IMR-90 (cell line): ENCODE measurements at regions not wholly inside any gene's neighbourhood (a gene's known extent, or its start where the extent isn't known, plus 50 kb on each side); places are given as distances from the start of the nearest gene placed in this dataset.
A peak's percentile ranks its signal among the peaks of the same experiment; 100 is the strongest.

Experiments used
- ATAC-seq: fragments of 200-7000 bp; cut with Tn5 transposase; 2 replicates; pipeline ENCODE4 v1.9.1; 2020; ENCODE audit warnings: low read depth, mild to moderate bottlenecking, moderate library complexity
- BruUV-seq: library from RNA; stranded (reverse); fragments of 400-500 nt; replicated peaks from 2 replicates; lab custom pipeline; 2021; lab: Mats Ljungman, UMichigan
- CTCF ChIA-PET: fragments of 300-600 bp; formaldehyde crosslinking; extraction: SDS; loops from one replicate; lab custom pipeline; 2021; ENCODE audit warnings: antibody characterized with exemption; lab: Yijun Ruan, JAX
- POLR2A ChIA-PET: fragments of 300-600 bp; sonication (Branson Sonifier 250); formaldehyde crosslinking; loops from one replicate; lab custom pipeline; 2022; ENCODE audit warnings: antibody characterized with exemption; ENCODE audit not compliant: unreplicated experiment; lab: Charles Lee
- DNase-seq: peaks from one replicate; pipeline ENCODE4 v3.0.0; 2013
- H2AFZ ChIP-seq: replicated peaks from 2 replicates; pipeline ENCODE3; 2013; ENCODE audit warnings: low read length, mild to moderate bottlenecking; ENCODE audit not compliant: poor library complexity
- H2AK5ac ChIP-seq: 2 replicates; pipeline ENCODE4 v1.6.1; 2013; ENCODE audit warnings: low read depth, low read length, inconsistent platforms
- H2AK9ac ChIP-seq: replicated peaks from 2 replicates; pipeline ENCODE3; 2013; ENCODE audit warnings: mild to moderate bottlenecking, low read depth, low read length, moderate library complexity; ENCODE audit not compliant: poor library complexity
- H2BK120ac ChIP-seq: 2 replicates; pipeline ENCODE4 v1.6.1; 2013; ENCODE audit warnings: low read depth, low read length, inconsistent platforms
- H2BK15ac ChIP-seq: 3 replicates; pipeline ENCODE4 v1.6.1; 2013; ENCODE audit warnings: low read depth, low read length, inconsistent platforms
- H2BK20ac ChIP-seq: 2 replicates; pipeline ENCODE4 v1.6.1; 2013; ENCODE audit warnings: low read depth, mild to moderate bottlenecking, inconsistent platforms, low read length, moderate library complexity
- H2BK5ac ChIP-seq: 2 replicates; pipeline ENCODE4 v1.6.1; 2013; ENCODE audit warnings: mild to moderate bottlenecking, low read depth, low read length, inconsistent platforms; ENCODE audit not compliant: poor library complexity, severe bottlenecking
- H3K14ac ChIP-seq: replicated peaks from 2 replicates; pipeline ENCODE4 v1.6.1; 2013; ENCODE audit warnings: low read depth, low read length, inconsistent platforms
- H3K18ac ChIP-seq: 2 replicates; pipeline ENCODE4 v1.6.1; 2013; ENCODE audit warnings: low read depth, low read length, control low read depth
- H3K23ac ChIP-seq: 2 replicates; pipeline ENCODE4 v1.6.1; 2013; ENCODE audit warnings: low read depth, low read length, inconsistent platforms
- H3K27ac ChIP-seq: 2 replicates; pipeline ENCODE4 v1.5.1; 2013; ENCODE audit warnings: mild to moderate bottlenecking, control low read depth, low read length; ENCODE audit not compliant: insufficient read depth
- H3K27me3 ChIP-seq: 2 replicates; pipeline ENCODE4 v1.6.1; 2013; ENCODE audit warnings: low read length; ENCODE audit not compliant: control insufficient read depth, insufficient read depth
- H3K36me3 ChIP-seq: 2 replicates; pipeline ENCODE4 v1.6.1; 2013; ENCODE audit warnings: low read length, mixed read lengths; ENCODE audit not compliant: control insufficient read depth, insufficient read depth
- H3K4ac ChIP-seq: 2 replicates; pipeline ENCODE4 v1.6.1; 2013; ENCODE audit warnings: low read depth, low read length, inconsistent platforms
- H3K4me1 ChIP-seq: 2 replicates; pipeline ENCODE4 v1.6.1; 2013; ENCODE audit warnings: low read length, mixed read lengths; ENCODE audit not compliant: control insufficient read depth, insufficient read depth
- H3K4me2 ChIP-seq: 2 replicates; pipeline ENCODE4 v1.6.1; 2013; ENCODE audit warnings: low read depth, mild to moderate bottlenecking, control low read depth, low read length, moderate library complexity
- H3K4me3 ChIP-seq: 2 replicates; pipeline ENCODE4 v1.5.1; 2013; ENCODE audit warnings: low read depth, mild to moderate bottlenecking, control low read depth, low read length, moderate library complexity; ENCODE audit not compliant: insufficient read depth
- H3K56ac ChIP-seq: 2 replicates; pipeline ENCODE4 v1.6.1; 2013; ENCODE audit warnings: low read length, inconsistent platforms; ENCODE audit not compliant: insufficient read depth; ENCODE audit errors: extremely low read depth
- H3K79me1 ChIP-seq, 2 experiments: 2 replicates each; pipeline ENCODE4 v1.6.1; 2013; ENCODE audit warnings: low read length in 2 of 2, inconsistent platforms in 1 of 2, low read depth in 1 of 2
- H3K9ac ChIP-seq: 2 replicates; pipeline ENCODE4 v1.6.1; 2013; ENCODE audit warnings: low read depth, low read length, control low read depth
- H3K9me1 ChIP-seq: 2 replicates; pipeline ENCODE4 v1.6.1; 2013; ENCODE audit warnings: low read length, inconsistent platforms; ENCODE audit not compliant: insufficient read depth
- H3K9me3 ChIP-seq: 2 replicates; pipeline ENCODE4 v1.6.1; 2013; ENCODE audit warnings: low read length; ENCODE audit not compliant: control insufficient read depth, insufficient read depth
- H4K20me1 ChIP-seq: 2 replicates; pipeline ENCODE4 v1.6.1; 2013; ENCODE audit warnings: low read length, inconsistent platforms; ENCODE audit not compliant: insufficient read depth
- H4K5ac ChIP-seq: 2 replicates; pipeline ENCODE4 v1.6.1; 2013; ENCODE audit warnings: mild to moderate bottlenecking, low read depth, low read length, control low read depth
- H4K8ac ChIP-seq, 2 experiments: 2 replicates each; pipeline ENCODE4 v1.6.1; 2013; ENCODE audit warnings: low read depth in 2 of 2, low read length in 2 of 2, control low read depth in 1 of 2, inconsistent platforms in 1 of 2
- H4K91ac ChIP-seq: 2 replicates; pipeline ENCODE4 v1.6.1; 2013; ENCODE audit warnings: low read depth, low read length, inconsistent platforms; ENCODE audit not compliant: insufficient read depth
- MAFK ChIP-seq: IDR thresholded peaks from 2 replicates; pipeline ENCODE4 v1.6.1; 2012; ENCODE audit warnings: low read depth, low read length, improper control_type of control experiment
- WGBS, 2 experiments: methylation state at CpG; one replicate each; pipeline versions ENCODE4 v1.1.5 to v1.1.7; 2013; ENCODE audit warnings: missing lambda C conversion rate in 2 of 2; ENCODE audit not compliant: insufficient read length in 1 of 2; ENCODE audit errors: extremely low coverage in 2 of 2; 5-methylcytosine and 5-hydroxymethylcytosine counted together
- dilution Hi-C: fragments of 300-500 bp; cut with HindIII; formaldehyde crosslinking; loops from one replicate; pipeline ENCODE4 v1.14.3; 2018; ENCODE audit warnings: low sequenced_read_pairs; ENCODE audit not compliant: unreplicated experiment
- in situ Hi-C: fragments of 300-500 bp; cut with MboI; formaldehyde crosslinking; loops from 3 replicates; pipeline ENCODE4 v1.14.3; 2019; ENCODE audit warnings: low sequenced_read_pairs, inconsistent platforms, mixed read lengths
- intact Hi-C: fragments of 100-400 bp; cut with micrococcal nuclease; formaldehyde crosslinking; loops from 2 replicates; pipeline ENCODE4 v1.10.0; 2022
- TF ChIP-seq, protein P1 (sequence below): conservative IDR thresholded peaks from 2 replicates; pipeline ENCODE4 v1.5.1; 2012; ENCODE audit warnings: mild to moderate bottlenecking, low read depth, low read length, improper control_type of control experiment

DNA sequence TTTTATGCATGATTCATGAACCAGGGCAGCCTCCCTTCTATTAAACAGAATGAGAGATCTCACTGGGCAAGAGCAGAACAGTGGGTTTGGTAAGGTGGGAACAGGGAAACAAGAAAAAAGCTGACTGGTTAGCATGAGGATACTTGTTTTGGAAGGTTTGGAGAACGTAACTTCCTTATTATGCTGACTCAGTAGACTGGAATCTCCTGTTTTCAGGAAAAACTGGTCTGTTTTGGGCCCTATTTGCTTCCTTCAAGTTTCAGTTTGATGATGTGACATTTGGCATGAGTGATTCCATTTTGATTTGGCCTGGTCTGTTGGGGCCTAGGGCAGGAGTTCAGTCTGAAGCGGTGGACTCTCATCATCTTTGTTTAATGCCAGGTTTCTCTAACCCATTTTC, 172.0 kb downstream of the MYLK4 start:
- peak overlapping the region; percentile 57; the same call in 1 of the 3 replicates for H2BK15ac ChIP-seq
- peak overlapping the region; percentile 31 for H2BK20ac ChIP-seq
- dilution Hi-C loops: no loop called here
- H3K27me3 ChIP-seq: no peaks in the 10 kb centered on the region
- H3K79me1 ChIP-seq: no peaks in the 10 kb centered on the region
- peaks cover 10% of the 10 kb centered on the region for H3K4me1 ChIP-seq
- ATAC-seq (peak; percentile 27; the same call in 1 of the 2 replicates), DNase-seq (peak; percentile 34)
- H3K56ac ChIP-seq: no peak overlapping the region
- no TSS peak for BruUV-seq
- peak overlapping the region; percentile 23 for H2AK5ac ChIP-seq
- H3K4me2 ChIP-seq: no peak overlapping the region; the same call in 1 of the 2 replicates
- peak overlapping the region; percentile 80 for H4K91ac ChIP-seq
- peak overlapping the region; percentile 46; the same call in 1 of the 2 replicates for H3K27ac ChIP-seq
- intact Hi-C loops: no loop called here
- H3K4me3 ChIP-seq: no peak overlapping the region
- TF ChIP-seq, protein P1, sequence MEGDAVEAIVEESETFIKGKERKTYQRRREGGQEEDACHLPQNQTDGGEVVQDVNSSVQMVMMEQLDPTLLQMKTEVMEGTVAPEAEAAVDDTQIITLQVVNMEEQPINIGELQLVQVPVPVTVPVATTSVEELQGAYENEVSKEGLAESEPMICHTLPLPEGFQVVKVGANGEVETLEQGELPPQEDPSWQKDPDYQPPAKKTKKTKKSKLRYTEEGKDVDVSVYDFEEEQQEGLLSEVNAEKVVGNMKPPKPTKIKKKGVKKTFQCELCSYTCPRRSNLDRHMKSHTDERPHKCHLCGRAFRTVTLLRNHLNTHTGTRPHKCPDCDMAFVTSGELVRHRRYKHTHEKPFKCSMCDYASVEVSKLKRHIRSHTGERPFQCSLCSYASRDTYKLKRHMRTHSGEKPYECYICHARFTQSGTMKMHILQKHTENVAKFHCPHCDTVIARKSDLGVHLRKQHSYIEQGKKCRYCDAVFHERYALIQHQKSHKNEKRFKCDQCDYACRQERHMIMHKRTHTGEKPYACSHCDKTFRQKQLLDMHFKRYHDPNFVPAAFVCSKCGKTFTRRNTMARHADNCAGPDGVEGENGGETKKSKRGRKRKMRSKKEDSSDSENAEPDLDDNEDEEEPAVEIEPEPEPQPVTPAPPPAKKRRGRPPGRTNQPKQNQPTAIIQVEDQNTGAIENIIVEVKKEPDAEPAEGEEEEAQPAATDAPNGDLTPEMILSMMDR: no peak
- peak; percentile 90 for TF ChIP-seq MAFK
- H2BK120ac ChIP-seq: peak overlapping the region; percentile 6
- H2BK5ac ChIP-seq: no peak overlapping the region
- H3K9ac ChIP-seq: no peak overlapping the region
- peak overlapping the region; percentile 91 for H2AFZ ChIP-seq
- H3K14ac ChIP-seq: peak overlapping the region; percentile 85
- peak overlapping the region; percentile 27; the same call in 1 of the 2 replicates for H4K5ac ChIP-seq
- H3K23ac ChIP-seq: no peak overlapping the region; the same call in 1 of the 2 replicates
- CTCF ChIA-PET: no interaction called here
- WGBS, 2 experiments: no CpG with 5 or more reads among the region's 2 CpGs
- H3K36me3 ChIP-seq: no peaks in the 10 kb centered on the region
- in situ Hi-C loops: no loop called here
- POLR2A ChIA-PET: no interaction called here
- H3K9me3 ChIP-seq: no peaks in the 10 kb centered on the region
- H2AK9ac ChIP-seq: peak overlapping the region; percentile 82
- H3K18ac ChIP-seq: no peak overlapping the region; the same call in 1 of the 2 replicates
- H4K8ac ChIP-seq: peak overlapping the region; percentile 17 to 74
- H4K20me1 ChIP-seq: no peaks in the 10 kb centered on the region
- H3K9me1 ChIP-seq: peaks cover 5% of the 10 kb centered on the region; the same call in 1 of the 2 replicates
- peak overlapping the region; percentile 72 for H3K4ac ChIP-seq
